ENCODE measurements at regions not wholly inside any gene's neighbourhood (a gene's known extent, or its start where the extent isn't known, plus 50 kb on each side); places are given as distances from the start of the nearest gene placed in this dataset.

- TF ChIP-seq, protein P1, sequence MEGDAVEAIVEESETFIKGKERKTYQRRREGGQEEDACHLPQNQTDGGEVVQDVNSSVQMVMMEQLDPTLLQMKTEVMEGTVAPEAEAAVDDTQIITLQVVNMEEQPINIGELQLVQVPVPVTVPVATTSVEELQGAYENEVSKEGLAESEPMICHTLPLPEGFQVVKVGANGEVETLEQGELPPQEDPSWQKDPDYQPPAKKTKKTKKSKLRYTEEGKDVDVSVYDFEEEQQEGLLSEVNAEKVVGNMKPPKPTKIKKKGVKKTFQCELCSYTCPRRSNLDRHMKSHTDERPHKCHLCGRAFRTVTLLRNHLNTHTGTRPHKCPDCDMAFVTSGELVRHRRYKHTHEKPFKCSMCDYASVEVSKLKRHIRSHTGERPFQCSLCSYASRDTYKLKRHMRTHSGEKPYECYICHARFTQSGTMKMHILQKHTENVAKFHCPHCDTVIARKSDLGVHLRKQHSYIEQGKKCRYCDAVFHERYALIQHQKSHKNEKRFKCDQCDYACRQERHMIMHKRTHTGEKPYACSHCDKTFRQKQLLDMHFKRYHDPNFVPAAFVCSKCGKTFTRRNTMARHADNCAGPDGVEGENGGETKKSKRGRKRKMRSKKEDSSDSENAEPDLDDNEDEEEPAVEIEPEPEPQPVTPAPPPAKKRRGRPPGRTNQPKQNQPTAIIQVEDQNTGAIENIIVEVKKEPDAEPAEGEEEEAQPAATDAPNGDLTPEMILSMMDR (IDR thresholded peaks at IDR 0.05): no peak
- no peak for TF ChIP-seq POLR2A (IDR thresholded peaks at IDR 0.05)
Observed at GRCh38 chr9:71210326-71210725, 88.9 kb upstream of the TRPM3 start.

Measured in Peyer's patch (tissue), 4 donors.